WTC11 (cell line): ENCODE measurements at regions not wholly inside any gene's neighbourhood (a gene's known extent, or its start where the extent isn't known, plus 50 kb on each side); places are given as distances from the start of the nearest gene placed in this dataset.

Source experiments
- ATAC-seq: fragments of 200-7000 bp; cut with Tn5 transposase; 2 replicates; pipeline ENCODE4 v1.10.0; 2021; ENCODE audit warnings: mild to moderate bottlenecking, moderate library complexity
- CTCF ChIA-PET: fragments of 300-600 bp; sonication (Branson Sonifier 250); formaldehyde crosslinking; loops from one replicate; lab custom pipeline; 2021; ENCODE audit warnings: antibody characterized with exemption; lab: Charles Lee
- POLR2A ChIA-PET: fragments of 350-600 bp; sonication (Branson Sonifier 250); formaldehyde crosslinking; loops from one replicate; lab custom pipeline; 2021; ENCODE audit warnings: antibody characterized with exemption; lab: Charles Lee
- DNase-seq: peaks from one replicate; pipeline ENCODE4 v3.0.0; 2021; ENCODE audit warnings: low spot score
- H3K27ac Mint-ChIP-seq: 2 replicates; pipeline ENCODE4 v1.8.0; 2021; ENCODE audit warnings: mixed read lengths
- H3K27me3 Mint-ChIP-seq: 2 replicates; pipeline ENCODE4 v1.8.0; 2021; ENCODE audit warnings: low read depth, mild to moderate bottlenecking, moderate library complexity, mixed read lengths
- H3K36me3 Mint-ChIP-seq: 2 replicates; pipeline ENCODE4 v1.8.0; 2021; ENCODE audit warnings: mixed read lengths
- H3K4me1 Mint-ChIP-seq: 2 replicates; pipeline ENCODE4 v1.8.0; 2022; ENCODE audit warnings: mixed read lengths
- H3K4me3 Mint-ChIP-seq: 2 replicates; pipeline ENCODE4 v1.8.0; 2021; ENCODE audit warnings: mild to moderate bottlenecking, moderate library complexity, mixed read lengths
- H3K9me3 Mint-ChIP-seq: 2 replicates; pipeline ENCODE4 v1.8.0; 2021; ENCODE audit warnings: mixed read lengths
- CREB1 ChIP-seq: sonication (generic); formaldehyde crosslinking; IDR thresholded peaks from 2 replicates; pipeline ENCODE4 v1.8.0; 2023; ENCODE audit warnings: mild to moderate bottlenecking, missing genetic modification reagents
- E2F5 ChIP-seq: sonication (generic); formaldehyde crosslinking; IDR thresholded peaks from 2 replicates; pipeline ENCODE4 v1.8.1; 2022; ENCODE audit warnings: mild to moderate bottlenecking, moderate library complexity, missing genetic modification reagents
- ELF4 ChIP-seq: sonication (generic); formaldehyde crosslinking; IDR thresholded peaks from 2 replicates; pipeline ENCODE4 v1.8.1; 2022; ENCODE audit warnings: low read depth, mild to moderate bottlenecking, moderate library complexity, missing genetic modification reagents
- GABPB1 ChIP-seq: sonication (generic); formaldehyde crosslinking; IDR thresholded peaks from 2 replicates; pipeline ENCODE4 v1.8.1; 2023; ENCODE audit warnings: mild to moderate bottlenecking, missing genetic modification reagents
- GRHL2 ChIP-seq: fragments of 250-450 bp; sonication (Bioruptor Pico); IDR thresholded peaks from 2 replicates; pipeline ENCODE4 v1.8.0; 2022; ENCODE audit warnings: mild to moderate bottlenecking, moderate library complexity; ENCODE audit not compliant: insufficient replicate concordance, severe bottlenecking
- IRF2 ChIP-seq: sonication (generic); formaldehyde crosslinking; IDR thresholded peaks from 2 replicates; pipeline ENCODE4 v1.8.0; 2022; ENCODE audit warnings: low read depth, missing genetic modification reagents, borderline replicate concordance
- NFE2L1 ChIP-seq: sonication (generic); formaldehyde crosslinking; IDR thresholded peaks from 2 replicates; pipeline ENCODE4 v1.8.1; 2023; ENCODE audit warnings: missing genetic modification reagents
- NR2C2 ChIP-seq: sonication (generic); formaldehyde crosslinking; IDR thresholded peaks from 2 replicates; pipeline ENCODE4 v1.8.0; 2022; ENCODE audit warnings: mild to moderate bottlenecking, missing genetic modification reagents
- NR3C1 ChIP-seq: sonication (generic); formaldehyde crosslinking; conservative IDR thresholded peaks from 2 replicates; pipeline ENCODE4 v1.8.1; 2023; ENCODE audit warnings: low read depth, mild to moderate bottlenecking, missing genetic modification reagents
- PRDM15 ChIP-seq: sonication (generic); formaldehyde crosslinking; IDR thresholded peaks from 2 replicates; pipeline ENCODE4 v1.8.0; 2022; ENCODE audit warnings: missing genetic modification reagents
- PRRX2 ChIP-seq: fragments of 250-450 bp; sonication (Bioruptor Pico); IDR thresholded peaks from 2 replicates; pipeline ENCODE4 v1.8.0; 2021; ENCODE audit warnings: mild to moderate bottlenecking
- SMAD3 ChIP-seq: sonication (generic); formaldehyde crosslinking; IDR thresholded peaks from 2 replicates; pipeline ENCODE4 v1.8.0; 2022; ENCODE audit warnings: missing genetic modification reagents, mild to moderate bottlenecking, borderline replicate concordance
- SP1 ChIP-seq: sonication (generic); formaldehyde crosslinking; conservative IDR thresholded peaks from 2 replicates; pipeline ENCODE4 v1.8.1; 2022; ENCODE audit warnings: missing genetic modification reagents
- TP53 ChIP-seq: sonication (generic); formaldehyde crosslinking; IDR thresholded peaks from 2 replicates; pipeline ENCODE4 v1.8.1; 2023; ENCODE audit warnings: mild to moderate bottlenecking, missing genetic modification reagents
- USF2 ChIP-seq: sonication (generic); formaldehyde crosslinking; IDR thresholded peaks from 2 replicates; pipeline ENCODE4 v1.8.1; 2023; ENCODE audit warnings: mild to moderate bottlenecking, missing genetic modification reagents, moderate library complexity
- ZNF416 ChIP-seq: fragments of 250-450 bp; sonication (Bioruptor Pico); IDR thresholded peaks from 2 replicates; pipeline ENCODE4 v1.9.0; 2021; ENCODE audit warnings: mild to moderate bottlenecking, inconsistent platforms
- TF ChIP-seq, protein P1 (sequence below): sonication (generic); formaldehyde crosslinking; IDR thresholded peaks from 2 replicates; pipeline ENCODE4 v1.8.1; 2023; ENCODE audit warnings: mild to moderate bottlenecking, missing genetic modification reagents
- TF ChIP-seq, protein P2 (sequence below): sonication (generic); formaldehyde crosslinking; IDR thresholded peaks from 2 replicates; pipeline ENCODE4 v1.8.1; 2023; ENCODE audit warnings: mild to moderate bottlenecking, missing genetic modification reagents, moderate library complexity
- TF ChIP-seq, protein P3 (sequence below): sonication (generic); formaldehyde crosslinking; IDR thresholded peaks from 2 replicates; pipeline ENCODE4 v1.8.1; 2023; ENCODE audit warnings: mild to moderate bottlenecking, moderate library complexity, missing genetic modification reagents
- TF ChIP-seq, protein P4 (sequence below): sonication (generic); formaldehyde crosslinking; IDR thresholded peaks from 2 replicates; pipeline ENCODE4 v1.8.1; 2022; ENCODE audit warnings: mild to moderate bottlenecking, missing genetic modification reagents, moderate library complexity, borderline replicate concordance

- TF ChIP-seq GRHL2 (no peak), TP53 (CRISPR knock-in tag) (no peak), NFE2L1 (no peak), USF2 (no peak)
- TF ChIP-seq, protein P1, sequence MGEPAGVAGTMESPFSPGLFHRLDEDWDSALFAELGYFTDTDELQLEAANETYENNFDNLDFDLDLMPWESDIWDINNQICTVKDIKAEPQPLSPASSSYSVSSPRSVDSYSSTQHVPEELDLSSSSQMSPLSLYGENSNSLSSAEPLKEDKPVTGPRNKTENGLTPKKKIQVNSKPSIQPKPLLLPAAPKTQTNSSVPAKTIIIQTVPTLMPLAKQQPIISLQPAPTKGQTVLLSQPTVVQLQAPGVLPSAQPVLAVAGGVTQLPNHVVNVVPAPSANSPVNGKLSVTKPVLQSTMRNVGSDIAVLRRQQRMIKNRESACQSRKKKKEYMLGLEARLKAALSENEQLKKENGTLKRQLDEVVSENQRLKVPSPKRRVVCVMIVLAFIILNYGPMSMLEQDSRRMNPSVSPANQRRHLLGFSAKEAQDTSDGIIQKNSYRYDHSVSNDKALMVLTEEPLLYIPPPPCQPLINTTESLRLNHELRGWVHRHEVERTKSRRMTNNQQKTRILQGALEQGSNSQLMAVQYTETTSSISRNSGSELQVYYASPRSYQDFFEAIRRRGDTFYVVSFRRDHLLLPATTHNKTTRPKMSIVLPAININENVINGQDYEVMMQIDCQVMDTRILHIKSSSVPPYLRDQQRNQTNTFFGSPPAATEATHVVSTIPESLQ: no peak
These were observed 125.2 kb upstream of the KLF4 start (continued) for GRCh38 chr9:107614765-107615164.

GRCh38 chr9:107613321-107613720 lies 123.8 kb upstream of the KLF4 start:
- Mint-ChIP-seq H3K4me3 (no peak overlapping the region), H3K27ac (no peak overlapping the region), H3K9me3 (no peaks in the 10 kb centered on the region), H3K27me3 (no peaks in the 10 kb centered on the region), H3K4me1 (no peaks in the 10 kb centered on the region), H3K36me3 (no peaks in the 10 kb centered on the region)
- ATAC-seq (no peak), DNase-seq (no peak)
- TF ChIP-seq ELF4 (CRISPR knock-in tag) (no peak), PRDM15 (no peak), SMAD3 (CRISPR knock-in tag) (no peak), GABPB1 (no peak), E2F5 (CRISPR knock-in tag) (no peak), SP1 (CRISPR knock-in tag) (no peak), ZNF416 (CRISPR knock-in tag) (no peak), IRF2 (CRISPR knock-in tag) (no peak), NFE2L1 (no peak), NR3C1 (CRISPR knock-in tag) (no peak), TP53 (CRISPR knock-in tag) (no peak), PRRX2 (CRISPR knock-in tag) (no peak), NR2C2 (no peak), CREB1 (CRISPR knock-in tag) (no peak)
- TF ChIP-seq, protein P2, sequence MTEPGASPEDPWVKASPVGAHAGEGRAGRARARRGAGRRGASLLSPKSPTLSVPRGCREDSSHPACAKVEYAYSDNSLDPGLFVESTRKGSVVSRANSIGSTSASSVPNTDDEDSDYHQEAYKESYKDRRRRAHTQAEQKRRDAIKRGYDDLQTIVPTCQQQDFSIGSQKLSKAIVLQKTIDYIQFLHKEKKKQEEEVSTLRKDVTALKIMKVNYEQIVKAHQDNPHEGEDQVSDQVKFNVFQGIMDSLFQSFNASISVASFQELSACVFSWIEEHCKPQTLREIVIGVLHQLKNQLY (CRISPR knock-in tag): no peak
- TF ChIP-seq, protein P3, sequence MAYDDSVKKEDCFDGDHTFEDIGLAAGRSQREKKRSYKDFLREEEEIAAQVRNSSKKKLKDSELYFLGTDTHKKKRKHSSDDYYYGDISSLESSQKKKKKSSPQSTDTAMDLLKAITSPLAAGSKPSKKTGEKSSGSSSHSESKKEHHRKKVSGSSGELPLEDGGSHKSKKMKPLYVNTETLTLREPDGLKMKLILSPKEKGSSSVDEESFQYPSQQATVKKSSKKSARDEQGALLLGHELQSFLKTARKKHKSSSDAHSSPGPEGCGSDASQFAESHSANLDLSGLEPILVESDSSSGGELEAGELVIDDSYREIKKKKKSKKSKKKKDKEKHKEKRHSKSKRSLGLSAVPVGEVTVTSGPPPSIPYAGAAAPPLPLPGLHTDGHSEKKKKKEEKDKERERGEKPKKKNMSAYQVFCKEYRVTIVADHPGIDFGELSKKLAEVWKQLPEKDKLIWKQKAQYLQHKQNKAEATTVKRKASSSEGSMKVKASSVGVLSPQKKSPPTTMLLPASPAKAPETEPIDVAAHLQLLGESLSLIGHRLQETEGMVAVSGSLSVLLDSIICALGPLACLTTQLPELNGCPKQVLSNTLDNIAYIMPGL (CRISPR knock-in tag): no peak
- TF ChIP-seq, protein P1: no peak
- TF ChIP-seq, protein P4, sequence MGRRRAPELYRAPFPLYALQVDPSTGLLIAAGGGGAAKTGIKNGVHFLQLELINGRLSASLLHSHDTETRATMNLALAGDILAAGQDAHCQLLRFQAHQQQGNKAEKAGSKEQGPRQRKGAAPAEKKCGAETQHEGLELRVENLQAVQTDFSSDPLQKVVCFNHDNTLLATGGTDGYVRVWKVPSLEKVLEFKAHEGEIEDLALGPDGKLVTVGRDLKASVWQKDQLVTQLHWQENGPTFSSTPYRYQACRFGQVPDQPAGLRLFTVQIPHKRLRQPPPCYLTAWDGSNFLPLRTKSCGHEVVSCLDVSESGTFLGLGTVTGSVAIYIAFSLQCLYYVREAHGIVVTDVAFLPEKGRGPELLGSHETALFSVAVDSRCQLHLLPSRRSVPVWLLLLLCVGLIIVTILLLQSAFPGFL (CRISPR knock-in tag): no peak
- POLR2A ChIA-PET: no interaction called here
- CTCF ChIA-PET: no interaction called here
